HEK293 (cell line): ENCODE measurements at regions not wholly inside any gene's neighbourhood (a gene's known extent, or its start where the extent isn't known, plus 50 kb on each side); places are given as distances from the start of the nearest gene placed in this dataset.

Experiments used
- PRDM1 ChIP-seq: fragments of 450-650 bp; formaldehyde crosslinking; IDR thresholded peaks from 2 replicates; pipeline ENCODE4; 2016; ENCODE audit warnings: missing biosample characterization, missing genetic modification characterization
- ZNF37A ChIP-seq: fragments of 450-650 bp; IDR thresholded peaks from 2 replicates; pipeline ENCODE4 v1.5.1; 2018; ENCODE audit warnings: missing biosample characterization, missing genetic modification characterization
- ZNF530 ChIP-seq: fragments of 450-650 bp; formaldehyde crosslinking; IDR thresholded peaks from 2 replicates; pipeline ENCODE4 v1.5.1; 2016; ENCODE audit warnings: low read depth, missing biosample characterization, missing genetic modification characterization
- ZNF768 ChIP-seq: fragments of 450-650 bp; formaldehyde crosslinking; IDR thresholded peaks from 2 replicates; pipeline ENCODE4 v1.5.1; 2018; ENCODE audit warnings: missing biosample characterization, mild to moderate bottlenecking, missing genetic modification characterization

- TF ChIP-seq ZNF530, result no peak
- no peak for TF ChIP-seq PRDM1 (tag by site-specific recombination)
- TF ChIP-seq ZNF37A (tag by site-specific recombination), result no peak
- no peak for TF ChIP-seq ZNF768 (tag by site-specific recombination)
Measured at GRCh38 chr16:27712251-27712711, 162.3 kb downstream of the KATNIP start.
